H1 (cell line): ENCODE measurements at regions not wholly inside any gene's neighbourhood (a gene's known extent, or its start where the extent isn't known, plus 50 kb on each side); places are given as distances from the start of the nearest gene placed in this dataset.

Source experiments
- CTBP2 ChIP-seq: IDR thresholded peaks from 2 replicates; pipeline ENCODE4 v1.7.0; 2011; ENCODE audit warnings: borderline replicate concordance, mild to moderate bottlenecking, moderate library complexity, mixed read lengths, low read length; ENCODE audit not compliant: insufficient read depth, insufficient read length
- GTF2F1 ChIP-seq: IDR thresholded peaks from 2 replicates; pipeline ENCODE4 v1.6.1; 2012; ENCODE audit warnings: low read depth, low read length, improper control_type of control experiment, borderline replicate concordance
- MAX ChIP-seq: IDR thresholded peaks from 2 replicates; pipeline ENCODE4 v1.6.1; 2012; ENCODE audit warnings: inconsistent platforms
- RFX5 ChIP-seq: IDR thresholded peaks from 2 replicates; pipeline ENCODE4 v1.6.1; 2011; ENCODE audit warnings: low read depth, low read length, improper control_type of control experiment, borderline replicate concordance
- TAF1 ChIP-seq: IDR thresholded peaks from 2 replicates; pipeline ENCODE4 v1.6.1; 2011; ENCODE audit warnings: mild to moderate bottlenecking, low read depth, low read length

- TF ChIP-seq CTBP2 (no peak), TAF1 (no peak), RFX5 (no peak), GTF2F1 (no peak), MAX (no peak)
These were observed 58.6 kb upstream of the TMEM17 start (continued) for GRCh38 chr2:62564380-62565137.
